Kidney glomerular epithelial cell (primary cell): ENCODE measurements at regions not wholly inside any gene's neighbourhood (a gene's known extent, or its start where the extent isn't known, plus 50 kb on each side); places are given as distances from the start of the nearest gene placed in this dataset.

ENCODE experiments used
- DNase-seq: peaks from one replicate; lab custom pipeline; 2025; lab: John Stamatoyannopoulos, UW

DNA sequence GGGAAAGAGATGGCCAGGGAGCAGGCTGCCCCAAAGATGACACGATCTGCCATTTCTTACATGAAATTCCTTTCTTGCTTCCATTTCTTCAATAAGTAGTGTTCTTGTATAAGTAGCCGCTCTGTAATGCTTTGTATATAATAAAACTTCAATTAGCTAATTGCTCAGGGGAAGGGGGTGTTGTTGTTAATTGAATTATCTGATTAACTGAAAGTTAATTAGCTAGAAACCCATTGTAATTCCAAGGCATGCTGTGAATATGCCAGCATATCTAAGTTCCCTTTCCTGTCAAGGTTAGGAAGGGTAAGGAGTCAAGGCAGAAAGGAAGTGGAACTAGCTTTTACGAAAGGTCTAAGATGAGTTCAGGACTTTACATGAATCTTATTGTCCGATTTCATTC lies 765.9 kb downstream of the TYW1 start:
- no peak for DNase-seq

GRCh38 chr7:67764289-67764688 lies 767.7 kb downstream of the TYW1 start:
- DNase-seq, result peak; percentile 75

DNA sequence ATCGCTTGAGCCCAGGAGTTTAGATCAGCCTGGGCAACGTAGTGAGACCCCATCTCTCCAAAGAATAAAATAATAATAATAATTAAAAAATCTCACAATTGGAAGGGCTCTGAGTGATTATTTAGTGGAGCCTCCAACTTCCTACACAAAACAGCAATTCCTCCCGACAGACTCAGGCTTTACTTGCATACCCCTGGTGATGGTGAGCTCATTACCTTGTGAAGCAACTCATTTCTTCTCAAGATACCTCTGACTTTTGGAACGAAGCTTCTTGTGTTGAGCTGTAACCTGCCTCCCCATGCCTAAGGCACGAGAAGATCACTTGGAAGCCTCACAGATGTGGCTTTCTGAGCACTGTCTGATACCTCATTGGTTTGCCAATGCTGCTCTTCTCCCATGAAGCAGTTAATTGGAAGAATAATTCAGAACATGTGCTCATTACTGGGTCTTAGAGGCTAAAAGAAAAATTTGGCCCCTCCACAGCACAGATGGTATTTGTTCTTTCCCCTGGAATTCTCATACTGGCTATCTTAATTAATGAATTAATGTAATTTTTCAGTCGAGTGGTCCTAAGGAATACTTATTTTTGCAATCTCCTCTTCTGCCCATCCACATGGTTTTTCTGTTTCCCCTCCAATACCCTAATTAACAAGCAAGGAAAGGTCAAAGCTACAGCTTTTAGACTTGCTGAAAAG lies 769.0 kb downstream of the TYW1 start:
- DNase-seq, result no peak

GRCh38 chr7:67766906-67767410 lies 770.3 kb downstream of the TYW1 start:
- DNase-seq, result no peak

DNA sequence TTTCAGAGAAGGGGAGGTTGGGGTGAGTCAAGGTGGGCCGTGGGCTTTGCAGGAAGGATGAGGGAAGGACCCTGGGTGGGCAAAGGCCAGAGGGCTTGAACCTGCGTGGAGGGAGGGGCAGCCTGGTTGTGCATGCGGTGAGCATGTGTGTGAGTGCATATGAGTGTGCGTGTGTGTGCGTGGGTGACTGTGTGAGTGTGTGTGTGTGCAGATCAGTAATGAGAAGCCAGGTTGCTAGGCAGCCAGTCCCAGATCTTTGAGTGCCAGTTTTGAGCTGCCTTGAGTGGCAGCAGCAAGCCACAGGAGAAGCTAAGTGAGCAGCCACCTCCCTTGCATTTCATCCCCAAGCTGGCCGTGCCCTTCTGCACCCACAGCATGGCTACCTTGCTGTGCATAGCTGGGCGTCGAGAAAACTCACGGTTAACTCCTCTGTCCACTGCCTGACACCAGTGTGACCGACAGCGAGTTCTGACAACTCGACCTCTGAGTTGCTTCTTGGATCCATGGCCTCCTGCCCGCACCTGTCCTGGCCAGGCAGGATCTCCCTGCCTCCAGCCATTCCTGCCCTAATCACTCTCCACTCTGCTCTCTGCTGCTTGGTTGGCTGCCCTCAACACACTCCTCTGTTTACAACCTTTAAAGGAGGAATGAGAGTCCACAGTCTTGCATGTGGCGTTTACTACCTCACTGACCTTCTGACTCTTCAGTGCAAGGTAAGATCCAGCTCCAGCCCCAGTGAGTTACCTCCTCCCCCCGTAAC lies 775.4 kb downstream of the TYW1 start:
- no peak for DNase-seq

GRCh38 chr7:67773081-67773480 lies 776.4 kb downstream of the TYW1 start:
- DNase-seq, result no peak

- no peak for DNase-seq
Measured at GRCh38 chr7:67777119-67777518, 780.5 kb downstream of the TYW1 start.

GRCh38 chr7:67781841-67782240 lies 785.2 kb downstream of the TYW1 start:
- DNase-seq, result no peak

- no peak for DNase-seq
Measured at GRCh38 chr7:67786021-67786420, 789.4 kb downstream of the TYW1 start.

GRCh38 chr7:67788669-67789068 lies 792.0 kb downstream of the TYW1 start:
- no peak for DNase-seq

DNA sequence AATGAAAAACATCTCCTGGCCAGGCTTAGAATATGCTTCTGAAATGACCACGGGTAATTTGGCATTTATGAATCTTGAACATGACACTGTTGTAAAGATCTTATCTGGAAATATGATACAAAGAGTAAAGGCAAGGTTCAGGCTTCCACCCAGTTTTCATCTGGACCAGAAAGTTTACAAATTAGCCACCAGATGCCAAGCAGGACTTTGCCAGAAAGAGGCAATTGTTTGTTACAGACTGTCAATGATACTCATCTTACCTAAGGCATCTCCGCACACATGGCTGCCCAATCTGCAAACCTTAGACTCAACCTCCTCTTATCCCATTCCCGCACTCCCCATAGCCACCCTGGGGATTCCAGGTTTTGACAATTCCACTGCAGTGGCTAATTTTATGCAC lies 795.3 kb downstream of the TYW1 start:
- DNase-seq, result no peak

- no peak for DNase-seq
Measured at GRCh38 chr7:67794544-67794943, 797.9 kb downstream of the TYW1 start.

GRCh38 chr7:67803789-67804188 lies 807.2 kb downstream of the TYW1 start:
- no peak for DNase-seq

DNA sequence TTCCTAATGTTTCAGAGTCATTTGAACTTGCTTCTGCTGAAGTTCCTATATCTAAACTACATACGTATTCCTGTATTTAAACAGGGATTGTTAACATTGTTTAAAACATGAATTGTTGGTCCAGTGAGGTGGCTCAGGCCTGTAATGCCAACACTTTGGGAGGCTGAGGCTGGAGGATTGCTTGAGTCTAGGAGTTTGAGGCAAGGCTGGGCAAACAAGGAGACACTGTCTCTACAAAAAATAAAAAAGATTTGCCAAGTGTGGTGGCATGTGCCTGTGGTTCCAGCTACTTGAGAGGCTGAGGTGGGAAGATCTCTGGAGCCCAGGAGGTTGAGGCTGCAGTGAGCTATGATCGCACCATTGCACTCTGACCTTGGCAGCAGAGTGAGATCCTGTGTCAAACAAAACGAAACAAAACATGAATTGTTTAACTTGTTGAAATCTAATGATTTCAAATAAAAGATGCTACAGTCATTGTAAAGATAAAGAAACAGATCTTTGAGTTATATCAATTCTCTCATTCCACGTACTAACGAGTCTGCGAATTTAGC lies 809.4 kb downstream of the TYW1 start:
- DNase-seq, result no peak

DNA sequence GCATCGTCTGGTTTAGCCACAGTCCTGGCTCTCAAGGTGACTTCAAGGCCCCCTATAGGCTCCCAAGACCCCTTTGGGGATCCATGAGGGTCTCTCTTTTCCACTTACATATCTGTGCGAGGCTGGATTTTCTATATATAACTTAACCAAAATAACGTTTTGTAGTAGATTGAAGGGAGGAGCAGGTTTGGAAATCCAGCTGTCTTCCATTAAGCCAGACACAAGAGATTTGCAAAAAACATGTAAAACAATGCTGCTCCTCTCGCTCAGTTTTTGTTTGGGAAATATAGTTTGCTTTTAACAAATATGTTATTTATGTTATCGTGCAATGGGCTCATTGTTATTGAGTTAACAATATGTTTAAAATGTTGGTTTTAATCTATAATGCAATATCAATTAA lies 811.2 kb downstream of the TYW1 start:
- DNase-seq, result no peak

GRCh38 chr7:67809586-67809985 lies 813.0 kb downstream of the TYW1 start:
- no peak for DNase-seq

GRCh38 chr7:67813621-67814292 lies 817.1 kb downstream of the TYW1 start:
- no peak for DNase-seq

DNA sequence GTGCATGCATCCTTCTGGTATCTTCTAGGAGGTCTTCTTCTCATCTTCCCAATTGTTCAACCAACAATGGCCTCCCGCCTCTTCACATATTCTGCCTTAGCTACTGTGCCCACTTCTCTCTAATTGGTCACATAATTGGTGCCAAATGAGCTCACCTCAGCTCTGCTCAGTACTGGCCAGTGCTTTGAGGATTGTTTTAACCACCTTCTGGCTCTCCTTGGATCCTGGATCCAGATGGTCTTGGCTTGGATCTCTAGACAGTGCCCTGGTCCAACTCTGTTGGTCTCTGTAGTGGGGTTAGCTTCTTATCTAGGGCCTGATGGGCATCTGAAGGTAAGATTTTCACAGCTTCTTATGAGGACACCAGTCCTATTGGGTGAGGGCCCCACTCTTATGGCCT lies 820.8 kb downstream of the TYW1 start:
- DNase-seq, result no peak

- no peak for DNase-seq
Measured at GRCh38 chr7:67821116-67821515, 824.5 kb downstream of the TYW1 start.

- no peak for DNase-seq
Measured at GRCh38 chr7:67823345-67823744, 826.7 kb downstream of the TYW1 start.

GRCh38 chr7:67825356-67825755 lies 828.7 kb downstream of the TYW1 start:
- DNase-seq, result no peak

- DNase-seq, result no peak
Measured at GRCh38 chr7:67841896-67842295, 845.3 kb downstream of the TYW1 start.

- DNase-seq, result no peak
Measured at GRCh38 chr7:67842571-67842970, 845.9 kb downstream of the TYW1 start.
